ENCODE measurements at regions not wholly inside any gene's neighbourhood (a gene's known extent, or its start where the extent isn't known, plus 50 kb on each side); places are given as distances from the start of the nearest gene placed in this dataset.

- Histone ChIP-seq H3K9ac (ENCODE audit: insufficient read depth, low read length) (no peak overlapping the region), H3K4me2 (ENCODE audit: extremely low read depth, insufficient read depth, low read length) (no peak overlapping the region), H3K9me3 (ENCODE audit: control insufficient read depth, insufficient read depth, low read depth, low read length) (no peaks in the 10 kb centered on the region), H3K36me3 (ENCODE audit: control insufficient read depth, insufficient read depth, low read length) (no peaks in the 10 kb centered on the region), H3K27me3 (ENCODE audit: control insufficient read depth, insufficient read depth, low read length) (no peaks in the 10 kb centered on the region), H3K4me3 (replicated peaks in 1 of 4; ENCODE audit: control extremely low read depth in 1 of 4, insufficient read depth in 1 of 4, low read depth in 3 of 4, low read length in 4 of 4) (no peak overlapping the region), H3K27ac (ENCODE audit: insufficient read depth, low read length) (no peak overlapping the region), H4K20me1 (ENCODE audit: control insufficient read depth, extremely low read depth, insufficient read depth, low read length) (no peaks in the 10 kb centered on the region), H3K79me2 (ENCODE audit: control insufficient read depth, insufficient read depth, low read length) (no peaks in the 10 kb centered on the region), H2AFZ (ENCODE audit: low read length) (no peak overlapping the region), H3K4me1 (ENCODE audit: control insufficient read depth, extremely low read depth, insufficient read depth, low read length) (no peaks in the 10 kb centered on the region)
- no peak for TF ChIP-seq EZH2 (IDR thresholded peaks at IDR 0.05; ENCODE audit: low read length, missing control alignments)
- no peak for TF ChIP-seq CTCF (conservative IDR thresholded peaks at IDR 0.05 in 1 of 2, IDR thresholded peaks at IDR 0.05 in 1 of 2; ENCODE audit: low read depth in 1 of 2, low read length in 2 of 2)
- no peak for DNase-seq (ENCODE audit: low read depth in 2 of 2)
Observed at GRCh38 chr2:598058-598802, 79.0 kb downstream of the TMEM18 start.

DNA sequence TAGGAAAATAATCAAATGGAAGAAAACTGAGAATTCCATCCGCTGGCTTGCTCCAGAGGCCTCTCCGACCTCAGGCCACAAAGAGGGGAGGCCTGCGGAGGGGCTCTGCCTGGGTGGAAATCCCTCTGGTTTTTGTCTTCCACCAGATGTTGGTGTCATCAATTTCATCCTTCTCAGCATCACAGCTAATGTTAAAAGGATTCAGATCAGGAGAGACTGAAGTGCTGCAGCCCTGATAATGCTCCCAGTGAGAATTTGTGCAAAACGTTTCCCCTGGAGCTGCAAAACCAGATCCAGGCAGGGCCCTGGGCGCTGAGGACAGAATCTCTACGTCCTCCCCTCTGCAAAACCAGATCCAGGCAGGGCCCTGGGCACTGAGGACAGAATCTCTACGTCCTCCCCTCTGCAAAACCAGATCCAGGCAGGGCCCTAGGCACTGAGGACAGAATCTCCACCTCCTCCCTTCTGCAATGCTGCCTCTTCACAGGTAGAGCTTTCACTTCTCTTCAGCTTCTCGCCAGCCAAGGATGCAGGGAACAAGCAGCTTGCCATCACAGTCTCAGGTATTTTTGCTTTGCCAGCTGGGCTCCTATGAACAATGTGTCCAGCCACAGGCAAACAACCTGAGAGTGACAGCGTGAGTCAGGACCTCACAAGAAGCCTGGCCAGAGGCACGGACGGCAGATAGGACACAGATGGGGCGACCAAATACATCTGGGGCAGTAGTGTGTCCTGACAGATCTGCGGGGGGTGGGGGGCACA is 81.2 kb downstream of the TMEM18 start:
- H3K27me3 ChIP-seq (ENCODE audit: control insufficient read depth, insufficient read depth, low read length) = no peaks in the 10 kb centered on the region
- H2AFZ ChIP-seq (ENCODE audit: low read length) = no peak overlapping the region
- no peak for TF ChIP-seq EZH2 (IDR thresholded peaks at IDR 0.05; ENCODE audit: low read length, missing control alignments)
- H3K9ac ChIP-seq (ENCODE audit: insufficient read depth, low read length) = no peak overlapping the region
- no peaks in the 10 kb centered on the region for H3K9me3 ChIP-seq (ENCODE audit: control insufficient read depth, insufficient read depth, low read depth, low read length)
- no peak overlapping the region for H3K4me2 ChIP-seq (ENCODE audit: extremely low read depth, insufficient read depth, low read length)
- no peaks in the 10 kb centered on the region for H4K20me1 ChIP-seq (ENCODE audit: control insufficient read depth, extremely low read depth, insufficient read depth, low read length)
- H3K4me1 ChIP-seq (ENCODE audit: control insufficient read depth, extremely low read depth, insufficient read depth, low read length) = no peaks in the 10 kb centered on the region
- H3K79me2 ChIP-seq (ENCODE audit: control insufficient read depth, insufficient read depth, low read length) = no peaks in the 10 kb centered on the region
- DNase-seq (ENCODE audit: low read depth in 2 of 2) = no peak
- no peaks in the 10 kb centered on the region for H3K36me3 ChIP-seq (ENCODE audit: control insufficient read depth, insufficient read depth, low read length)
- no peak overlapping the region for H3K27ac ChIP-seq (ENCODE audit: insufficient read depth, low read length)
- no peak overlapping the region for H3K4me3 ChIP-seq (replicated peaks in 1 of 4; ENCODE audit: control extremely low read depth in 1 of 4, insufficient read depth in 1 of 4, low read depth in 3 of 4, low read length in 4 of 4)

DNA sequence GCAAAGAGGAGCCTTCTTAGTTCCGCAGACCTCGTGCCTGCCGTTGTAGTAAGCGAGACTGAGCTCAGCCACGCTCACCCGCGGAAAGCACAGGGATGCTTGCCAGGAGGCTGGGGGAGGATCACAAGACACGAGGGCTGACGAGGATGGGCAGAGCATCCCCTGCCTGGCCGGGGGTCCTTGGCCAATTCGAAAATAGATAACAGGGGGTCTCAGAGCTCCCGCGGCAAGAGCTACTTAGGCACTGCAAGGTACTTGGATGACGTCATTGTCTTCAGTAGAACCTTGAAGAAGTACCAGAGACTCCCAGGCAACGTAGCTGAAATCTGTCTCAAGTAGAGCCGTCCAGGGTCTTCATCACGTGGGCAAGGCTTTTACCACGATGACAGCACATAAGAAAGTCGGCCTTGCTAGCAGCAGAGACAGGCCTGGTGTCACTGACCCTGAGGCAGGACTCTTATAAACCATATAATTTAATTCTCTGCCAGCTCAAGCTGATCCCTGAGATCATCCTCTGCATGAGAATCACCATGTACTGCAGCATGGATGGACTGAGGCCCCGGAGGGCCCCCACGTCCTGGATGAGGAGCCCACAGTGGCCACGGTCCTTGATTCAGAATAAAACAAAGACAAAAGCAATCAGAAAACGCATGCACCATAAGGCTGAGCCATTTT is 81.9 kb downstream of the TMEM18 start:
- no peak overlapping the region for H3K4me2 ChIP-seq (ENCODE audit: extremely low read depth, insufficient read depth, low read length)
- no peak overlapping the region for H2AFZ ChIP-seq (ENCODE audit: low read length)
- no peak for DNase-seq (ENCODE audit: low read depth in 2 of 2)
- no peaks in the 10 kb centered on the region for H3K4me1 ChIP-seq (ENCODE audit: control insufficient read depth, extremely low read depth, insufficient read depth, low read length)
- H3K9ac ChIP-seq (ENCODE audit: insufficient read depth, low read length) = no peak overlapping the region
- TF ChIP-seq EZH2 (IDR thresholded peaks at IDR 0.05; ENCODE audit: low read length, missing control alignments) (no peak), CTCF (conservative IDR thresholded peaks at IDR 0.05 in 1 of 2, IDR thresholded peaks at IDR 0.05 in 1 of 2; ENCODE audit: low read depth in 1 of 2, low read length in 2 of 2) (no peak)
- no peaks in the 10 kb centered on the region for H4K20me1 ChIP-seq (ENCODE audit: control insufficient read depth, extremely low read depth, insufficient read depth, low read length)
- no peaks in the 10 kb centered on the region for H3K27me3 ChIP-seq (ENCODE audit: control insufficient read depth, insufficient read depth, low read length)
- H3K79me2 ChIP-seq (ENCODE audit: control insufficient read depth, insufficient read depth, low read length) = no peaks in the 10 kb centered on the region
- no peaks in the 10 kb centered on the region for H3K9me3 ChIP-seq (ENCODE audit: control insufficient read depth, insufficient read depth, low read depth, low read length)
- H3K4me3 ChIP-seq (replicated peaks in 1 of 4; ENCODE audit: control extremely low read depth in 1 of 4, insufficient read depth in 1 of 4, low read depth in 3 of 4, low read length in 4 of 4) = no peak overlapping the region
- no peak overlapping the region for H3K27ac ChIP-seq (ENCODE audit: insufficient read depth, low read length)
- no peaks in the 10 kb centered on the region for H3K36me3 ChIP-seq (ENCODE audit: control insufficient read depth, insufficient read depth, low read length)
